ENCODE measurements at regions not wholly inside any gene's neighbourhood (a gene's known extent, or its start where the extent isn't known, plus 50 kb on each side); places are given as distances from the start of the nearest gene placed in this dataset.
A peak's percentile ranks its signal among the peaks of the same experiment; 100 is the strongest.

DNA sequence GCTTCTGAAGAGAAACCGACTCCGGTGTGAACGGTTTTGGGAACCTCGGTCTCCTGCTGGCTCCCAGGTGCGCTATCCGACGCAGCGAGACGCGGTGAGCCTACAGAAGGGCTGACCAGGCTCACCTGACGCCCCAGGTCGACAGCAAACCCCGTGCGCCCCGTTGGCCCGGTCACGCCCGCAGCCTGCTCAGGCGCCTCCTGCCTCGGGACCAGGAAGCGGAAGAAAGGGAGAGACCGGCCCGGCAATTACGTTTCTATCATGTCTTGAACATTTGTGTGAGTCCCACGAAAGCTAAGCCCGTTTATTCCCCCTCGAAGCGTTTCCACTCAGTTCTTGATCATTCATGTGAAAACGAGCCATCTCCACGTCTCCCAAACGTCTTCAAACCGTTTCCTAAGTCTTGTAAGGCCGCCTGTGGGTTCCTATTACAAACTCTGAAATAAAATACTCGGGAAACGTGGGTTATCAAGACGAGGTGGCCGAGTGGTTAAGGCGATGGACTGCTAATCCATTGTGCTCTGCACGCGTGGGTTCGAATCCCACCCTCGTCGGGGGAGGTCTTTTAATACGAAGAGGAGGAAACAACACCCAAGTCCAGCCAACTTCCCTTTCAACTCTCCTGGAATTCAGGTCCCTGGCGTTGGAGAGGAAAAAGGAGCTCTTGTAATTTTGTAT is 150.5 kb upstream of the PRSS16 start:
- POLR2A ChIA-PET (ENCODE audit: unreplicated experiment) = interaction anchor here (0.6 kb wide), 1 partner anchor 1322 kb away, joined by 5 read pairs; no protein-coding TSS in a partner anchor

More for the DNA sequence above, 150.5 kb upstream of the PRSS16 start:
- Histone ChIP-seq H3K27ac (ENCODE audit: insufficient read depth, low read length) (no peak overlapping the region; the same call in 1 of the 2 replicates), H2BK15ac (ENCODE audit: low read depth, low read length) (peak overlapping the region; percentile 60; the same call in 1 of the 3 replicates), H3K56ac (ENCODE audit: extremely low read depth, insufficient read depth, low read length) (peak overlapping the region; percentile 56), H3K4ac (ENCODE audit: low read depth, low read length) (peak overlapping the region; percentile 53), H3K9ac (ENCODE audit: low read depth, low read length) (peak overlapping the region; percentile 67), H3K18ac (ENCODE audit: low read depth, low read length) (peak overlapping the region; percentile 63; the same call in 1 of the 2 replicates), H2AFZ (replicated peaks; ENCODE audit: low read length, poor library complexity) (peak overlapping the region; percentile 94), H3K23ac (ENCODE audit: low read depth, low read length) (peak overlapping the region; percentile 88), H3K14ac (replicated peaks; ENCODE audit: low read depth, low read length) (peak overlapping the region; percentile 40; the same call in 1 of the 2 replicates), H3K79me1 (ENCODE audit: low read depth in 1 of 2, low read length in 2 of 2) (no peaks in the 10 kb centered on the region), H3K4me3 (ENCODE audit: insufficient read depth, low read depth, low read length) (peak overlapping the region; percentile 66), H2BK5ac (ENCODE audit: low read depth, low read length, poor library complexity, severe bottlenecking) (no peak overlapping the region), H2BK120ac (ENCODE audit: low read depth, low read length) (peak overlapping the region; percentile 53), H4K91ac (ENCODE audit: insufficient read depth, low read depth, low read length) (0 out of 2 replicates have a peak overlapping the region, but pooled peaks have one; percentile 29), H2AK9ac (replicated peaks; ENCODE audit: low read depth, low read length, poor library complexity) (no peak overlapping the region), H3K36me3 (ENCODE audit: control insufficient read depth, insufficient read depth, low read length) (no peaks in the 10 kb centered on the region), H3K9me3 (ENCODE audit: control insufficient read depth, insufficient read depth, low read length) (no peaks in the 10 kb centered on the region), H3K27me3 (ENCODE audit: control insufficient read depth, insufficient read depth, low read length) (no peaks in the 10 kb centered on the region), H4K8ac (ENCODE audit: low read depth in 2 of 2, low read length in 2 of 2) (peak overlapping the region; percentile 13 to 91; a peak in 3 of 4 replicates), H3K9me1 (ENCODE audit: insufficient read depth, low read length) (no peaks in the 10 kb centered on the region), H3K4me2 (ENCODE audit: low read depth, low read length) (peak overlapping the region; percentile 87), H4K20me1 (ENCODE audit: insufficient read depth, low read length) (no peaks in the 10 kb centered on the region), H3K4me1 (ENCODE audit: control insufficient read depth, insufficient read depth, low read length) (no peaks in the 10 kb centered on the region; the same call in 1 of the 2 replicates), H2AK5ac (ENCODE audit: low read depth, low read length) (no peak overlapping the region), H2BK20ac (ENCODE audit: low read depth, low read length) (no peak overlapping the region), H4K5ac (ENCODE audit: low read depth, low read length) (peak overlapping the region; percentile 75)
- CTCF ChIA-PET = interaction anchor here (0.7 kb wide), 1 partner anchor 1052 kb away, joined by 3 read pairs; no protein-coding TSS in a partner anchor
- dilution Hi-C loops (cut with HindIII; ENCODE audit: low sequenced_read_pairs, unreplicated experiment) (no loop called here), in situ Hi-C loops (cut with MboI; ENCODE audit: low sequenced_read_pairs) (no loop called here), intact Hi-C loops (cut with micrococcal nuclease) (no loop called here)
- BruUV-seq (replicated peaks) = no TSS peak
- DNase-seq = peak; percentile 75
- WGBS, 2 experiments (ENCODE audit: extremely low coverage in 2 of 2, insufficient read length in 1 of 2) = 4% methylated on average over 13 of the region's 45 CpGs; no CpG with 5 or more reads in 1 of the 2 experiments
- TF ChIP-seq FOS (IDR thresholded peaks at IDR 0.05; ENCODE audit: low read depth, low read length) = peak; percentile 73
- TF ChIP-seq, protein P1, sequence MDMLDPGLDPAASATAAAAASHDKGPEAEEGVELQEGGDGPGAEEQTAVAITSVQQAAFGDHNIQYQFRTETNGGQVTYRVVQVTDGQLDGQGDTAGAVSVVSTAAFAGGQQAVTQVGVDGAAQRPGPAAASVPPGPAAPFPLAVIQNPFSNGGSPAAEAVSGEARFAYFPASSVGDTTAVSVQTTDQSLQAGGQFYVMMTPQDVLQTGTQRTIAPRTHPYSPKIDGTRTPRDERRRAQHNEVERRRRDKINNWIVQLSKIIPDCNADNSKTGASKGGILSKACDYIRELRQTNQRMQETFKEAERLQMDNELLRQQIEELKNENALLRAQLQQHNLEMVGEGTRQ (IDR thresholded peaks at IDR 0.05; ENCODE audit: low read depth, low read length) = no peak
- ATAC-seq (ENCODE audit: low read depth) = peak; percentile 93

Data from IMR-90 (cell line).